Panc1 (cell line): ENCODE measurements at regions not wholly inside any gene's neighbourhood (a gene's known extent, or its start where the extent isn't known, plus 50 kb on each side); places are given as distances from the start of the nearest gene placed in this dataset.

ENCODE experiments used
- POLR2AphosphoS5 ChIP-seq: IDR thresholded peaks from 2 replicates; pipeline ENCODE4 v1.6.1; 2012; ENCODE audit warnings: mild to moderate bottlenecking, low read depth, low read length, moderate library complexity
- SIN3A ChIP-seq: IDR thresholded peaks from 2 replicates; pipeline ENCODE4 v1.6.1; 2012; ENCODE audit warnings: low read depth, mild to moderate bottlenecking, low read length, moderate library complexity, borderline replicate concordance; ENCODE audit not compliant: insufficient read depth
- TCF7L2 ChIP-seq: IDR thresholded peaks from 2 replicates; pipeline ENCODE4 v1.6.1; 2011; ENCODE audit warnings: mild to moderate bottlenecking, low read depth, low read length, inconsistent platforms
- TF ChIP-seq, protein P1 (sequence below): fragments of 450-650 bp; IDR thresholded peaks from 2 replicates; pipeline ENCODE4 v1.5.1; 2017; ENCODE audit warnings: mild to moderate bottlenecking

DNA sequence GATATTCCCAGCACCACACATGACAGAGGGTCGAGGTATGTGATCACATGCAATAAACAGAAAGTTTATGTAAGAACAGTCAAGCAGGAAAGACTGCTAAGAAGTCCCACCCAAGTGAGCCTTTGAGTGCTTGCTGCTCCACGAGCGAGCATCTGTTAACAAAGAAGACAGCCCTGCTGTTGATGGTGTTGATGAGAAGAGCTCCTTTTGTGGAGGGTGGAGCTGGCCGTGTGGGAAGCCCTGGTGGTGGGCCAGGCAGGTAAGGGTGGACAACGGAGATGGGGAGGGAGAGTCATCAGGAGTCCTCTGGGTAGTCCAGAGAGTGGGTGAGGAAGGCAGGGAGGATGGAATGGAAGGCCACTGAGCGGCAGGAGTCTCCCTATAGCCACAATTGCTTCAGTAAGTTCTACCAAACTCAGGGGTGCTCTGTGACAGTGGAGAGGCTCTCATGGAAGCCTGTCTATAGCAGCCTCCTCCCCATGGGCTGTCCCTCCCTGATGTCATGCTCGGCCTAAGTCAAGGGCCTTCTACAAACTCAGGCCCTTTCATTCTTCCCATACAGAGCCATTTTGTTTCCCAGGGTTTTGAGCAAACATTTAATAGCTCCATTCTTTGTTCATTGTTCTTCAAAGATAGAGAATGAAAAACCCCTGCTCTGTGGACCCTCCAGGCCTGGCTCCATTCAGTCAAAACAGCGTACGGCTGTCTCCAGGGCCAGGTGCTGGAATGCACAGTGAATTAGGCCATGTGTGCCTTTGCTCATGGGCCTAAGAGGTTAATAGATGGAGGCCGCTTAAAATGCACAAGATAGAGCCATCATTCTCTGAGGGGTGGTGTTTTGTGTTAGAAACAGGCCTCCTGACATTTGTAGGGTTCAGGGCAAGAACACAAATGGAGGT lies 494.2 kb upstream of the RAB6C start:
- TF ChIP-seq, protein P1, sequence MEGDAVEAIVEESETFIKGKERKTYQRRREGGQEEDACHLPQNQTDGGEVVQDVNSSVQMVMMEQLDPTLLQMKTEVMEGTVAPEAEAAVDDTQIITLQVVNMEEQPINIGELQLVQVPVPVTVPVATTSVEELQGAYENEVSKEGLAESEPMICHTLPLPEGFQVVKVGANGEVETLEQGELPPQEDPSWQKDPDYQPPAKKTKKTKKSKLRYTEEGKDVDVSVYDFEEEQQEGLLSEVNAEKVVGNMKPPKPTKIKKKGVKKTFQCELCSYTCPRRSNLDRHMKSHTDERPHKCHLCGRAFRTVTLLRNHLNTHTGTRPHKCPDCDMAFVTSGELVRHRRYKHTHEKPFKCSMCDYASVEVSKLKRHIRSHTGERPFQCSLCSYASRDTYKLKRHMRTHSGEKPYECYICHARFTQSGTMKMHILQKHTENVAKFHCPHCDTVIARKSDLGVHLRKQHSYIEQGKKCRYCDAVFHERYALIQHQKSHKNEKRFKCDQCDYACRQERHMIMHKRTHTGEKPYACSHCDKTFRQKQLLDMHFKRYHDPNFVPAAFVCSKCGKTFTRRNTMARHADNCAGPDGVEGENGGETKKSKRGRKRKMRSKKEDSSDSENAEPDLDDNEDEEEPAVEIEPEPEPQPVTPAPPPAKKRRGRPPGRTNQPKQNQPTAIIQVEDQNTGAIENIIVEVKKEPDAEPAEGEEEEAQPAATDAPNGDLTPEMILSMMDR, result no peak
- TF ChIP-seq TCF7L2 (no peak), SIN3A (no peak), POLR2AphosphoS5 (no peak)
